Thoracic aorta (tissue), 2 donors: ENCODE measurements at regions not wholly inside any gene's neighbourhood (a gene's known extent, or its start where the extent isn't known, plus 50 kb on each side); places are given as distances from the start of the nearest gene placed in this dataset.

Experiments used
- ATAC-seq: fragments of 150-250 bp; one replicate; pipeline ENCODE4 v1.8.0; 2017; ENCODE audit warnings: low read depth; ENCODE audit not compliant: insufficient number of reproducible peaks, low FRiP score
- DNase-seq: peaks from one replicate; pipeline ENCODE4 v3.0.0-alpha.2; 2020; ENCODE audit warnings: low spot score
- H3K27ac ChIP-seq, 2 donors: fragments of 200-600 bp; sonication (generic); 1 replicate in 1 of 2; 2 replicates in 1 of 2; pipeline ENCODE4 v1.5.1; 2016; ENCODE audit warnings: mild to moderate bottlenecking in 2 of 2, moderate library complexity in 2 of 2
- H3K27me3 ChIP-seq: fragments of 200-600 bp; sonication (generic); replicated peaks from 2 replicates; pipeline ENCODE4 v1.6.0; 2016; ENCODE audit warnings: mild to moderate bottlenecking; ENCODE audit not compliant: insufficient read depth
- H3K36me3 ChIP-seq: fragments of 200-600 bp; sonication (generic); one replicate; pipeline ENCODE4 v1.5.1; 2016
- H3K4me1 ChIP-seq, 2 donors: fragments of 200-600 bp; sonication (generic); 1 replicate in 1 of 2; 2 replicates in 1 of 2; pipeline versions ENCODE4 v1.5.1 to v1.6.0; 2016; ENCODE audit warnings: low read depth in 2 of 2, mild to moderate bottlenecking in 1 of 2; ENCODE audit not compliant: control insufficient read depth in 1 of 2
- H3K4me3 ChIP-seq: fragments of 200-600 bp; sonication (generic); 2 replicates; pipeline ENCODE4 v1.5.1; 2016; ENCODE audit warnings: mild to moderate bottlenecking
- H3K9me3 ChIP-seq: fragments of 200-600 bp; sonication (generic); 2 replicates; pipeline ENCODE4 v1.5.1; 2016
- CTCF ChIP-seq: fragments of 200-600 bp; sonication (generic); IDR thresholded peaks from one replicate; pipeline ENCODE4 v1.5.1; 2019; ENCODE audit warnings: antibody characterized with exemption

- H3K27me3 ChIP-seq, result no peaks in the 10 kb centered on the region
- H3K4me1 ChIP-seq, result no peaks in the 10 kb centered on the region
- no peak for TF ChIP-seq CTCF
- H3K4me3 ChIP-seq, result no peak overlapping the region
- no peak for ATAC-seq
- DNase-seq, result no peak
- H3K27ac ChIP-seq, result no peak overlapping the region
- no peaks in the 10 kb centered on the region for H3K9me3 ChIP-seq
- no peaks in the 10 kb centered on the region for H3K36me3 ChIP-seq
These were observed 488.0 kb upstream of the SUCLG2 start for GRCh38 chr3:68142441-68142840.

GRCh38 chr3:68139897-68140296 lies 485.5 kb upstream of the SUCLG2 start:
- TF ChIP-seq CTCF, result no peak
- DNase-seq, result no peak
- Histone ChIP-seq H3K36me3 (no peaks in the 10 kb centered on the region), H3K4me3 (no peak overlapping the region), H3K27ac (no peak overlapping the region), H3K27me3 (no peaks in the 10 kb centered on the region), H3K9me3 (no peaks in the 10 kb centered on the region), H3K4me1 (no peaks in the 10 kb centered on the region)
- ATAC-seq, result no peak

DNA sequence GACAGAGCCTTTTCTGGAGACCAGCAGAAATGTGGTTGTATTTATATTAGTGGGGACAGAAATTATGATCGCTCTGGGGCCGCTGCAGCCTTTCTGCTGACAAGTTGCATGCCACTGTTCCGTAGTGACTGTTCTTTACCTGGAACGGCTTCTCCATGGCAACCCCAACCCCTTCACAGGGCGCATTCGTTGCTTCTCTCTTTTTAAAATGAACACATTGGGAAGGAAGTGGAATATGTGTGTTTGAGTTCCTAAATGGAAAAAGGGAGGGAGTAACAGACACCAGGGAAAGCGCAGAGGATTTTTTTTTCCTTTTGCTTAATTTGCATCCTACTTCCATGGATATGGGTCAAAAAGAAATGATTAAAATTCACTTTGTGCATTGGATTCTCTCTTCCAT lies 482.0 kb upstream of the SUCLG2 start:
- H3K27ac ChIP-seq, result no peak overlapping the region
- TF ChIP-seq CTCF, result no peak
- ATAC-seq (no peak), DNase-seq (no peak)
- no peaks in the 10 kb centered on the region for H3K4me1 ChIP-seq
- H3K9me3 ChIP-seq, result no peaks in the 10 kb centered on the region
- H3K4me3 ChIP-seq, result no peak overlapping the region
- H3K36me3 ChIP-seq, result no peaks in the 10 kb centered on the region
- H3K27me3 ChIP-seq, result no peaks in the 10 kb centered on the region

DNA sequence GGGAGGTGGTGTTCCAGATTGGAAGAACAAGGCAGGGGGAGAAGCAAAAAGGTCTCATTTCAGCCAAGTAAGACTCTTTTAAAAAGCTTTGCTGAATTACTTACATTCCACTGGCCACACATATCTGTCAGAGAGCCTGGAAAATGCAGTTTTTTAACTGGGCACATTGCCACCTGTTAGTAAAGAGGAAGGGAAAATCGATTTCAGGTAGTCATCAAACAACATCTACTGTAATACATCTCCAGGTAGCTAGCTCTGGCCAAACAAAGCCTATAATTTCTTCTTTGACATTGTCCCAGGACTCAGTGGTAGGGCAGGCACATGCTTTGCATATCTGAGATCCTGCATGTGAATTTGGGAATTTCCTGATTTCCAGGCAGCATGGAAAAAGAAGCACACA lies 480.7 kb upstream of the SUCLG2 start:
- no peak for DNase-seq
- TF ChIP-seq CTCF, result no peak
- Histone ChIP-seq H3K36me3 (no peaks in the 10 kb centered on the region), H3K27me3 (no peaks in the 10 kb centered on the region), H3K27ac (no peak overlapping the region), H3K4me1 (no peaks in the 10 kb centered on the region), H3K4me3 (no peak overlapping the region), H3K9me3 (no peaks in the 10 kb centered on the region)
- ATAC-seq, result no peak

DNA sequence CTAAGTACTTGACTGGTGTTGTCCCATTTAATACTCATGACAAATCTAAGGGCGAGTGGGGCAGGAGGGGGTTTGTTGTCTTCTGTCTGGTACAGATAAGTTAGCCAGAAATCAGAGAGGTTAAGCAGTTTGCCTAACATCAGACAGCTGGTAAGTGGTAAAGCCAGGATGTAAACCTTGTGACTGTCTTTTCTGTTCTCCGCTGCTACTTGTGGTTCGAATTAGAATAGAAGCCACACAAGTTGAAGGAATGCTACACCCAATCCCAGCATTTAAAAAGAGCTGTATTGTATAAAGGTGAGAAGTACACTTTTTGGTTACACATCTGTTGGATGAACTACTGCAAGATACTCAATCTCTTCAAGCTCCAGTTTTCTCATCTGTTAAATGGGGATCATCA lies 474.7 kb upstream of the SUCLG2 start:
- Histone ChIP-seq H3K9me3 (no peaks in the 10 kb centered on the region), H3K36me3 (no peaks in the 10 kb centered on the region), H3K4me3 (no peak overlapping the region), H3K4me1 (no peaks in the 10 kb centered on the region), H3K27ac (no peak overlapping the region), H3K27me3 (no peaks in the 10 kb centered on the region)
- ATAC-seq (no peak), DNase-seq (no peak)
- no peak for TF ChIP-seq CTCF
